Colon (tissue), 2 donors: ENCODE measurements at regions not wholly inside any gene's neighbourhood (a gene's known extent, or its start where the extent isn't known, plus 50 kb on each side); places are given as distances from the start of the nearest gene placed in this dataset.

Experiments
- FAIRE-seq: peaks from 2 replicates; lab custom pipeline; 2012; peaks lifted over from hg19 to GRCh38; lab: Jason Lieb, UNC
- donor health status: control.
- donor health status: control.

DNA sequence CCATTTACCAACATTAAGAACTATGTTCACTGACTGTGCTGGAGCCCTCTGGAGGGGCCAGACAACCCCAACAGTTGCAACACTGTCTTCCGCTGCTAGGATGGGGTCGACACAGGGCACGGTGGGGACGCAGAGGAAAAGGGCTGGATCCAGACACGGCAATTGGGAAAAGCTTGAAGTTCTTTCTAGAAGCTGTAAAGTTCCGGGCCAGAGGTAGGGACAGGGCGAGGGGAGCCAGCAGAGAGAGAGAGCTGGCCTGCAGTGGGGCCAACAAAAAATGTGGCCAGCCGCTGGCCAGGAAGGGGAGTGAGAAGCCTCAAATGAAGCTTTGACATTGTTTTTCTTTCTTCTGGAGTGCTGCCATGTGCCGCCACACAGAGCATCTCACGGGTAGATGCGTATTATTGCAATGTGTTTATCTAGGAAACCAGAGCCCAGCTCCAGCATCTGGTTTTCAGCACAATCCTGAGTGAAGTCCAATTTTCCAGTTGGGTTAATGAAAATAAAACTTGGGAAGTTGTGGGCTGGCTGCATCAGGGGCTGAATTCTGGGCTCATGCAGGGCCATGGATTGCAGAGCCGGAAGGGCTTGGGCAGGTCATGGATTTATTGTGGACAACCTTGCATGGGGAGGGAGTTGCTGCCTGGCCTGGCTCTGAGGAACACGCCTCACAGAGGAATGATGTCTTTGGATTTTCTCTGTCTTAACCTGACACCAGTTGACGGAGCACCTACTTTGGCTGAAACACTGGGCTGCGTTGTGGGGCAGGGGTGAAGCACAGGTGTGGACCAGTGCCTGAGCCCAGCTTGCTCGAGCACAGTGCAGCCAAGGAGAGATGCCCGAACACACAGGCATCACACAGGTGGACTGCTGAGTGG, 67.6 kb upstream of the AMPD3 start:
- FAIRE-seq, result no peak

DNA sequence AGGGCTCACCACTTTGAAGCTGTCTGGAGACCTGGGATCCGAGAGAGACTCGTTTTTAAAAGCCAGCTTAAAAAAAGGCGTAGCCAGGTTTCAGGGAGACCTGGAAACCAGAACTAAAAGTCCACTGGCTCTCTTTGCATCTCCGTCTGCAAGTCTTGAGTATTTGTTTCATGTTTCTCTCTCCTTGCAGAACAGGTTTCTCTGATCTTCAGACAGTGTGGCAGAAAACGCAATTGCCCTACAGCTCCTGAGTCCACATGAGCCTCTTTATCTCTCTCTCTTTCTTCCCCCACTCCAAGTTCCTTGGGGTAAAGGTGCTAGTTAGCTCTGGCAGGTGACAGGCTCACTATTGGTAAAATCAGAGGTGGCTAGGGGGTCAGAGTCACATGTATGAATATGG, 67.0 kb upstream of the AMPD3 start:
- FAIRE-seq, result no peak

DNA sequence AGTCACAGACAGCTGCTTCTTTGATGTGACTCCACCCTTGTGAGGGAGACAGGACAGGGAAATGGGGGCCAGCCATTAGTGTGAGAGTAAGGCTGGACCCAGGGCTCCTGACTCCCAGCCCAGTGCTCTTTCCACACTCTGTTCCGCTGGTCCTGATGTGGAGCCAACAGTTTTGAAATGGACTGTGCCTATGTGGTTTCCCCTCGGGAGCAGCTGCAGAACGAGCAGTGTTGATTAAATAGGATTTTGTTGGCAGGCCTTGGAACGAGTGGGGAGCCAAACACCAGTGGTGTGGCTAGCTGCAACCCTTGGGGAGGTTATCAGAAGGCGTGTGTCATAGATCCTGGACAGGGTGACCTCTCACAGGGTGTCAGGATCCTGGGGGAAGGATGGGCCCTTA, 66.5 kb upstream of the AMPD3 start:
- no peak for FAIRE-seq

DNA sequence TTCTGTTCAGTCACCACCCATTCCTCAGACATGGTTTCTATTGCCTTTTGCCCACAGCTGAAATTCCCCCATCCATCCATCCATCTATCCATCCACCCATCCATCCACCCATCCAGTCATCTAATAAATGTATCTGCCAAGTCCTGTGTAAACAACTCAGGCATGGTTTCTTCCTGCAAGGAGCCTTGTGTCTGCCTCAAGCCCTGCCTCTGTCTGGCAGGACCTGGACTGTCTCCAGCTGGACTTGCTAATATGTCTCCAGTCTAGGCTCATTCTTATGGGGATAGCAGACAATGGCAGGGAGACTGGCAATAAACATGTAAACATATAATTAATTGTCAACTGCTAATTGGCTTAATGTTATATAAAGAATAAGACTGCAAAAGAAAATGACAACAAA, 64.7 kb upstream of the AMPD3 start:
- FAIRE-seq, result no peak

DNA sequence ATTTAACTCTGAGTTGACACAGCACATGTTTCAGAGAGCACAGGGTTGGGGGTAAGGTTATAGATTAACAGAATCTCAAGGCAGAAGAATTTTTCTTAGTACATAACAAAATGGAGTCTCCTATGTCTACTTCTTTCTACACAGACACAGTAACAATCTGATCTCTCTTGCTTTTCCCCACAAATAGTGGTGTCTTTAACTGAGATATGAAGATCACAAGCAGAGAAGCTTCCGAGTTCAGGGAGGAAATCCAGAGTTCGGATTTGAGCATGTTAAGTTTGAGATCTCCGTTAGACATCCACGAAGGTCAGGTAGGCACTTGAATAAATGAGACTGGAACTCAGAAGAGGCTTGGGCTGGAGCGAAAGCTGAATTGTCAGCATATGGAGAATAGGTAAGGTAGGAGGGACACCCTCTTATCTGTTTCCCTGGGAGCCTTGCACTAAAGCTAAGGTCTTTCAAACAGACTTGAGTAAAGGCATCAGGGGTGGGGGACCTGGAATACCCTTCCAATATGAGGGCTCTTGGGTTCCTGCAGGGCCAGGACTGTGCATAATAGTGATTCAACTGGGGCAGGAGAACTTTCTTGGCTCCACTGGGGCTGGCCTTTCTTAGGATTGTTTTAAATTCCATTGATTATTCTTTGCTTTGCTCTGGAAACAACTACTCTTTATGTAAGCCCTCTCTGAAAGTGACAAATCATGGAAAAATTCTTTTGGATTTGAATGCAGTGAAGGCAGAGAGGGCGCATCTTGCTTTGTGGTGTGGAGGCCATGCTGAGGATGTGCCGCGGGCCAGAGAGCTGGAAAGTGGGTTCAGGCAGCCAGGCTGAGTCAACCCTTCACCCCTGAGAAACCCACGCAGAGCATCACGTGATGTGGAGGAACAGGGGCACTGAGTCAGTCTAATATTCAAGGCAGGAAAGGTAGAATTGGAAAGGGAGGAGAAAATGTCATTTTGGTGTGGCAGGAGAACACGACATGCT, 62.7 kb upstream of the AMPD3 start:
- no peak for FAIRE-seq

DNA sequence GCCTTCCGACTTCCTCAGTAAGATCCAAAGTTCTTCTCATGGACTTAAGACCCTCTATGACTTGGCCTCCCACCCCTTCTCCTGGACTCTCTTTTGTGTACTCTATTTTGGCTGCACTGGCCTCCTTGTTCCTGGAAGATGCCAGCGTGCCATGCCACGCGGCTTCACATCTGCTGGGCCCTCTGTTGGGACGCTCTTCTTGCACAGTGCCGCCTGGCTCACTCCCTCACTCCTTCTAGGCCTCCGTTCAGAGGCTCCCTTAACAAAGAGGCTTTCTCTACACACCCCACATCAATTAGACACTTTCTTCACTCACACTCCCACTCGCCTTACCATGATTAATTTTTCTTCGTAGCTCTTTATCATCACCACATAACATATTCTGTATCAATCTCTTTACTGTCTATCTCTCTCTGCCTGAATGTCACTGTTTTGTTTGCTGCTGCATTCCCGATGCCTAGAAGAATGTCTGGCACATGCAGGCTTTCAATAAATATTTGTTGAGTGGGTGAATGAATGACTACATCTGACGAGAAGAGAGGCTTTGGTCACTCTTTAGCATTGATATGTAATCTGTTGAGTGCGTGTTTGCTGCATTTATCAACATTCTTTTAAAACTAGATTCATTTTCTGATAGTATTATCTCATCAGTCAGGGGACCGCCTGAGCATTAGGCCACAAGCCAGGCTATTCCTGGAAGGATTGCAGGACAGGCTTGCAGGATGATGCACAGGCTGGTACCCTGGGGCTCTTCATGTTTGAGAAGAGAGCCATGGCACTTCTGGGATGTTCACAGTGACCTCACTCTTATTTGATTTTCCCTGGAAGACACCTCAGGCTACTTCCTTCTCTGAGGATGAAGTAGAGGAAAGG, 60.6 kb upstream of the AMPD3 start:
- no peak for FAIRE-seq

DNA sequence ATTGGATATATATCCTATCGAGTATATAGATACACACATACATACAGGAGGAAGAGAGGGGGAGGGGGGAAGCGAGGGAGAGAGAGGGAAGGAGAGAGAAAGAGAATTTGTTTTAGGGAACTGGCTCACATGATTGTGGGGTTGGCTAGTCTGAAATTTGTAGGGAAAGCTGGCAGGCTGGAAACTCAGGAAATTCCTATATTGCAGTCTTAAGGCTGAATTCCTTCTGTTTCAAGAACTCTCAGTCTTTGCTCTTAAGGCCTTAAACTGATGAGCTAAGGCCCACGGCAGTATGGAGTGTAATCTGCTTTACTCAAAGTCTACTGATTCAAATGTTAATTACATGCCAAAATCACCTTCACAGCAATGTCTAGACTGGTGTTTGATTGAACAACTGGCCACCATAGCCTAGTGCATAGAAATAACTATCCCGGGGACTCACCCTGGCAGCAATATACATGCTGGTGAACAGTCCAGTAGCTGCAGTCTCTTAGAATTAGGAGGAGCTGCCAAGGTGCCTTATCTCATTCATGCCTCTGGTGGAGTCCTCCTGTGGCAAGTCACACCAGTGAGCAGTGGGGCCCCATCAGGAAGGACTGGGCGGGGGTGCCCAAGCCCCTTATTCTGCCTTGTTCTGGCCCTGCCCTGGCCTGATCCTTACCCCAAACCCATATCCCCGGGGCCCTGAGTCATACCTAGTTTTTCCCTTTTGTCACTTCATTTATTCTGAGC, 59.7 kb upstream of the AMPD3 start:
- no peak for FAIRE-seq

DNA sequence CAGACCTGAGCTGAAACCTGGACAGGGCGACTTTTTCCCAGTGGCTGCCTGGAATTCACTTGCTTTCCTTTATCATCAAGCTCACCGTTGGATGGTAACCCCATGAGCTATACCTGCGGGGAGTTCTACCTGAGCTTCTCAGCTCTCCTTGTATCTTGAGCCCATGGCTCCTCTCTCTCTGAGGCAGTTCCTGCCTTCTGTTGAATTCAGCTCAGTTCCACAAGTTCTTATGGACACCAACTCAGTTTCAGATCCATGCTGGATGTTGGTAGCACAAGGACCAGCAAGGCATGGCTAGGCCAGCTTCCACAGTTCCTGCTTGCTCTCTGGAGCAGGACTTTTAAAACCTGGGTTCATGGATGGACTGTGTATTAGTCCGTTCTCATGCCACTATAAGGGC, 58.3 kb upstream of the AMPD3 start:
- FAIRE-seq, result no peak

DNA sequence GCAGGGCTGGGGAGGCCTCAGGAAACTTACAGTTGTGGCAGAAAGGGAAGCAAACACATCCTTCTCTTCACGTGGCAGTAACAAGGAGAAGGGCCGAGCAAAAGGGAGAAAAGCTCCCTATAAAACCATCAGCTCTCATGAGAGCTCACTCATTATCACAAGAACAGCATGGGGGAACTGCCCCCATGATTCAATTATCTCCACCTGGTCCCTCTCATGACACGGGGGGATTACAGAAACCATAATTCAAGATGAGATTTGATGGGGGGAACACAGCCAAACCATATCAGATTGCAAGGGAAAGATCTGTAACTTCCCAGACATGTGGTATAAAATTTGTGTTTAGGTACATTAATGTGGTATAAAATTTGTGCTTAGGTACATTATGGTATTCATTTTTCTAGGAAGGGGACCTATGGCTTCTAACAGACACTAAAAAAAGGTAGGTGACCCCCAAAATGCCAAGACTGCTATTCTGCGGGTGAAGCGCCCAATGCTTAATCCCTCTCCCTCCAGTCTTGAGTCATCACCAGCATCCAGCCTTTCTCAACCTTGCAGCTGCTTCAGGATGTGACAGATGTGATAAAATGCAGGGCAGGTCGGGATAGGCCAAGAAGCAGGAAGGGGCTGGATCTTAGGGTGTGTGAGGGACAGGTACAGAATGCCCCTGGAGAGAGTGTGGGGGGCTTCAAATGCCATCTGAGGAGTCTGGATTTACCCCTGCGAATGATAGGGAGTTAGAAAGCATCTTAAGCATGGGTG, 57.7 kb upstream of the AMPD3 start:
- no peak for FAIRE-seq

DNA sequence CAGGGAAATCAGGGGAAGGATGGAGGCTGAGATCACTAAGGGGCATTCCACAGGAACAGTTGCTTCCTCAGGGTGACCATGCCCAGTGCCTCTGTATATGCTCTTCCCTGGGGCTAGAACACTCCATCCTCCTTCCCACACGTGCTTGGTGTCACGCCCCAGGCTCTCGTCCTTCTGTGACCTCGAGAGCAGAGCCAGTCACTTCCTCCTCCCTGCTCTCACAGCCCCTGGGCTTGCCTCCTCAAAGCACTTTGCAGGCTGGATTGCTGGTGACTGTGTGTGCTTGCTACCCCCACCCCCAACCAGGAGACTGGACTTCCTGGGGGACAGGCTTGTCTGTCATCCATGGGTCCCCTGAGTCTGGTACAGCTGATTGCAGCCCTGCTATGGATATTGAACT, 56.5 kb upstream of the AMPD3 start:
- FAIRE-seq, result no peak

DNA sequence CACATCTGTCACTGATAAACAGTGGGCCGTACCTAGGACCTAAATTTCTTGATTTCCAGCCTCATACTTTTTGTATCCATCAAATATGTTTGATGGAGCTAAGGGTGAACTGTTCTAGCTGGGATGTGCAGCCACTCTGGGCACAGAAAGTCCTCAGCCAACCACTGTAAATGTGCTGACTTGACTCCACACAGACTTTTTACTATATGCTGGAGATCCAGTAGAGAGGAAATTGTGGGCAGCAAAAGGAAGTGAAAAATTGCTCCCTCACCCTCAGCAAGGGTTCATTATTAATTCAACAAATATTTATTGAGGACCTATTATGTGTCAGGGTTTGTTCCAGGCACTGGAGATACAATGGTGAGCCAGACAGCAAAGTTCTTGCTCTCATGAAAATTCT, 54.2 kb upstream of the AMPD3 start:
- no peak for FAIRE-seq

DNA sequence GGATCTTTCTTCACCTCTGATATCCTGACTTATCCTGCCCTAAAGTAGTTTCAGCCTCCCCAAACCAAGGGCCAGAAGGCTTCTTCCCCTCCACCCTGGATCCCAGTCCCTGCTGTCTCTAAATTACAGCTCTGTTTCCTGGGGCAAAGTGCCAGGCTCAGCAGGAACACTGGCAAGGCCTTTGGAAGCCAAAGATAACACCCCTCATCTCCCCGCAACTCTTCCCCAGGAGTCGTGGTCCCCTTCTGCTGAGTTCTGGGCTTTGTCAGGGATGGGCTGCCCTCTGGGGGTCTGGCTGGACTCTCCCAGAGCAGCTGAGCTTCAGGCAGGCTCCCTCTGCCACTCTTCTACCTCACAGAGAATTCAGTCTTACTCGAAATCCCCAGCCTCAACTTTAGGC, 53.8 kb upstream of the AMPD3 start:
- no peak for FAIRE-seq

DNA sequence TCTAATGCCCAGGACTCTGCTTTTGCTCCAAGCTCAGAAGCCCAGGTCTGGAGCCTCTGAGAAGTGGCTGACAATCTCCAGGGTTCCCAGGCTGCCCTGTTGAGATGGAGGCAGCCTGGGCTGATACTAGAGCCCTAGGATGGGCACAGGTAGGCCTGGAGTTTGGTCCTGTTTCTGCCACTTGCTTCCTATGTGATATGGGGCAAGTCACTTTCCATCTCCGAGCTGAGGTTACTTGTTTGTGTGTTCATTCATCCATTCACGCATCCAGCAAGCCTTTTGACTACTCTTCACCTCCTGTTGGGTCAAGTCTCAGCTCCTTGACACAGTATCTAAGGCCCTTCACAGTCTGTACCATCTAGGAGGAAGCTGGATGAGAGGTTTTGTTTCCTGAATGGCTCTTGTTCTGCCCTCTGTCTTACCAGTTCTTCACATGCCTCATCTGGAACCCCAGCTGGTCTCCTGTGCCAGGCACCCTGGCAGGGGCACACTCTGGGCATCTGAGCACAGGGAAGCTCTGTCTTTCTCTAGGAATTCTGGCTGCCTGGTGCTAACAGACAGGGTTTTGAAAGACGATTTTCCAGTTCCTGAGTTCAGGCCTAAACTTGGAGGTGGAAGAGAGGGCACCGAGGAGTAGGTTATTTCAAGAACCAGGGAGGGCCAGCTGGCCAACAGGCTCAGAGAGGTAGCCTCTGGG, 53.2 kb upstream of the AMPD3 start:
- no peak for FAIRE-seq
